OCI-LY1 (cell line): ENCODE measurements at regions not wholly inside any gene's neighbourhood (a gene's known extent, or its start where the extent isn't known, plus 50 kb on each side); places are given as distances from the start of the nearest gene placed in this dataset.

Experiments
- CTCF ChIP-seq: fragments of 200-600 bp; sonication (generic), shearing (Covaris generic); IDR thresholded peaks from 2 replicates; pipeline ENCODE4 v1.5.1; 2017; ENCODE audit warnings: mild to moderate bottlenecking, antibody characterized with exemption, low read length, moderate library complexity, mixed read lengths
- EZH2 ChIP-seq: fragments of 200-600 bp; sonication (generic), shearing (Covaris generic); IDR thresholded peaks from 2 replicates; pipeline ENCODE4 v1.8.0; 2017; ENCODE audit warnings: borderline replicate concordance, mixed run types, mild to moderate bottlenecking, antibody characterized with exemption, low read length, moderate library complexity, mixed read lengths

DNA sequence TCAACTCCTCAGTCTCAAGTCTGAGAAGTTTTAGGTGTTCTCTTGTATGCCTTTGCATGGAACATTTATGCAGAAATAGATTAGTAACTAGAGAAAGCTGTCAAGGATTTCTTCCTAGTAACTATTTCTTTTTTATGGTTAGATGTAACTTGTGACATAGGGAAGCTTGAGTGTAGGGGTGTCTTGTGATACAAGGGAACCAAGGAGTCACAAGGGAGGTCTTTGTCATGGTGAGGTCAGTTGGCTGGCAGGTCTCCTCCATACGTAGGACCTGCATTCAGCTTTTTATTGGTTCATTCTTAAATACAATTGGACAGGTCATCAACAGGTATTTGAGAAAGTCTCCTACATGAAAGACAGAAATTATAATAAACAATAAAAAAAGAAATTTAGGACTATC, 394.0 kb upstream of the CCDC196 start:
- TF ChIP-seq CTCF (no peak), EZH2 (no peak)
